Loucy (cell line): ENCODE measurements at regions not wholly inside any gene's neighbourhood (a gene's known extent, or its start where the extent isn't known, plus 50 kb on each side); places are given as distances from the start of the nearest gene placed in this dataset.

Experiments
- CTCF ChIP-seq: fragments of 200-600 bp; sonication (generic); conservative IDR thresholded peaks from 2 replicates; pipeline ENCODE4 v1.5.1; 2014; ENCODE audit warnings: mild to moderate bottlenecking, antibody characterized with exemption, low read length
- EZH2phosphoT487 ChIP-seq: fragments of 200-600 bp; IDR thresholded peaks from 2 replicates; pipeline ENCODE4 v1.6.1; 2018; ENCODE audit warnings: antibody characterized with exemption, mild to moderate bottlenecking, moderate library complexity, borderline replicate concordance

- TF ChIP-seq CTCF (no peak), EZH2phosphoT487 (no peak)
These were observed 596.5 kb downstream of the IRX1 start for GRCh38 chr5:4192111-4192510.
